Gastroesophageal sphincter (tissue), 3 donors: ENCODE measurements at regions not wholly inside any gene's neighbourhood (a gene's known extent, or its start where the extent isn't known, plus 50 kb on each side); places are given as distances from the start of the nearest gene placed in this dataset.

Experiments used
- CTCF ChIP-seq, 4 experiments: fragments of 200-600 bp in 2 of 4; fragments of 450-650 bp in 2 of 4; sonication (generic) in 1 of 4; IDR thresholded peaks; one replicate each; pipeline ENCODE4 v1.5.1; 2017 to 2019; ENCODE audit warnings: antibody characterized with exemption in 4 of 4, mild to moderate bottlenecking in 2 of 4, moderate library complexity in 2 of 4
- POLR2A ChIP-seq, 2 donors: fragments of 450-650 bp; IDR thresholded peaks; one replicate each; pipeline ENCODE4 v1.6.1; 2017; ENCODE audit warnings: antibody characterized with exemption in 2 of 2, mild to moderate bottlenecking in 2 of 2, moderate library complexity in 1 of 2
- POLR2AphosphoS5 ChIP-seq: sonication (generic); formaldehyde crosslinking; IDR thresholded peaks from one replicate; pipeline ENCODE4 v1.6.1; 2017; ENCODE audit warnings: antibody characterized with exemption

GRCh38 chr6:143591441-143591840 is 79.9 kb upstream of the FUCA2 start:
- no peak for TF ChIP-seq CTCF (IDR thresholded peaks at IDR 0.05)
- no peak for TF ChIP-seq POLR2A (IDR thresholded peaks at IDR 0.05)
- no peak for TF ChIP-seq POLR2AphosphoS5
